CD4-positive, alpha-beta T cell (primary cell): ENCODE measurements at regions not wholly inside any gene's neighbourhood (a gene's known extent, or its start where the extent isn't known, plus 50 kb on each side); places are given as distances from the start of the nearest gene placed in this dataset.
"Not testable (repeated sequence)": the region's sequence is repeated elsewhere in the genome, so short reads cannot be mapped to it uniquely, and the experiment has no call there.

Experiments
- ATAC-seq: fragments of 200-7000 bp; cut with Tn5 transposase; one replicate; pipeline ENCODE4 v1.10.0; 2022; ENCODE audit warnings: mild to moderate bottlenecking; ENCODE audit not compliant: poor library complexity
- CTCF ChIA-PET: fragments of 350-600 bp; sonication (Branson Sonifier 250); formaldehyde crosslinking; loops from one replicate; lab custom pipeline; 2021; ENCODE audit warnings: antibody characterized with exemption, inconsistent platforms; lab: Charles Lee
- POLR2A ChIA-PET: fragments of 350-600 bp; sonication (Branson Sonifier 250); formaldehyde crosslinking; loops from one replicate; lab custom pipeline; 2021; ENCODE audit warnings: antibody characterized with exemption, inconsistent platforms; lab: Charles Lee
- DNase-seq, 14 experiments: peaks; one replicate each; pipeline ENCODE4 v3.0.0-alpha.2; 2013 to 2020; ENCODE audit warnings: mixed read lengths in 2 of 14
- H3K27ac ChIP-seq, 2 donors: one replicate each; pipeline versions ENCODE4 v1.5.1 to v1.7.0; 2013; ENCODE audit warnings: low read length in 2 of 2, low read depth in 1 of 2, mild to moderate bottlenecking in 1 of 2
- H3K27me3 ChIP-seq, 2 experiments: 1 replicate in 1 of 2; 2 replicates in 1 of 2; pipeline versions ENCODE4 v1.6.1 to v1.7.0; 2013; ENCODE audit warnings: low read length in 2 of 2, control low read depth in 1 of 2, mild to moderate bottlenecking in 1 of 2, moderate library complexity in 1 of 2; ENCODE audit not compliant: insufficient read depth in 2 of 2, control insufficient read depth in 1 of 2
- H3K36me3 ChIP-seq: one replicate; pipeline ENCODE4 v1.6.1; 2013; ENCODE audit warnings: low read length, control low read depth; ENCODE audit not compliant: insufficient read depth
- H3K4me1 ChIP-seq: one replicate; pipeline ENCODE4 v1.6.1; 2013; ENCODE audit warnings: low read length, control low read depth; ENCODE audit not compliant: insufficient read depth
- H3K4me3 ChIP-seq: one replicate; pipeline ENCODE4 v1.5.1; 2013; ENCODE audit warnings: mild to moderate bottlenecking, low read length, moderate library complexity
- H3K9me3 ChIP-seq, 2 experiments: 1 replicate in 1 of 2; 2 replicates in 1 of 2; pipeline versions ENCODE4 v1.6.1 to v1.7.0; 2013; ENCODE audit warnings: low read length in 2 of 2, mild to moderate bottlenecking in 2 of 2, control low read depth in 1 of 2, moderate library complexity in 1 of 2; ENCODE audit not compliant: control insufficient read depth in 1 of 2, insufficient read depth in 1 of 2
- H3K27ac Mint-ChIP-seq: one replicate; pipeline ENCODE4 v1.8.0; 2020; ENCODE audit warnings: mixed read lengths
- H3K27me3 Mint-ChIP-seq: one replicate; pipeline ENCODE4 v1.8.0; 2021; ENCODE audit warnings: mixed read lengths
- H3K36me3 Mint-ChIP-seq: one replicate; pipeline ENCODE4 v1.8.0; 2021; ENCODE audit warnings: low read depth, mixed read lengths
- H3K4me1 Mint-ChIP-seq: one replicate; pipeline ENCODE4 v1.8.0; 2021; ENCODE audit warnings: low read depth, mixed read lengths
- H3K4me3 Mint-ChIP-seq: one replicate; pipeline ENCODE4 v1.8.0; 2020; ENCODE audit warnings: mild to moderate bottlenecking, mixed read lengths
- H3K9me3 Mint-ChIP-seq: one replicate; pipeline ENCODE4 v1.8.0; 2020; ENCODE audit warnings: mixed read lengths
- intact Hi-C, 2 experiments: fragments of 100-400 bp; cut with DNase I in 1 of 2; cut with micrococcal nuclease in 1 of 2; formaldehyde crosslinking; loops; one replicate each; pipeline versions ENCODE4 v1.15.1 to v1.9.0; 2023 to 2025; cut with DNase I, micrococcal nuclease
- TF ChIP-seq, protein P1 (sequence below): fragments of 200-600 bp; IDR thresholded peaks from one replicate; pipeline ENCODE4 v1.8.0; 2022; ENCODE audit warnings: antibody characterized with exemption, mild to moderate bottlenecking

DNA sequence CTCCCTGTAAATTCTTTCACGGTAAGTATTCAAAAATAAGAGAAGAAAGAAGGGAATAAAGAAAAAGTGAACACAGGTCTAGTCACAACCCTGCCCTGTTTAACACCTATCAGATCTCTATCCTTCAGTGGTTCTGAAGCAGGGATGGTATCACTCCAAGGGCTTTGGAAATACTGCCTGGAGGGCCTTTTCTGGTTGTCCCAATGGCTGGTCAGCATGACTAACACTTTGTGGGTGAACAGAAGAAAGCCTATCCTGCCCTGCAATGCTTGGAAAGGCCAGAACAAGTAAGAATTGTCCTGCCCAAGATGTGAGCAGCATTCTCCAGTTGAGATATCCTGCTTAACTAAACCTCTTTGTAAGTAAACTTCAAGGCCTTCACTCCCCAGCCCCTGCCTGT lies 124.9 kb downstream of the TMEM167A start:
- Mint-ChIP-seq H3K27me3 (no peaks in the 10 kb centered on the region), H3K36me3 (no peaks in the 10 kb centered on the region), H3K4me1 (no peaks in the 10 kb centered on the region), H3K9me3 (peaks cover 9% of the 10 kb centered on the region), H3K4me3 (no peak overlapping the region), H3K27ac (no peak overlapping the region)
- DNase-seq (no peak), ATAC-seq (no peak)
- intact Hi-C loops = no loop called here
- Histone ChIP-seq H3K27me3 (no peaks in the 10 kb centered on the region), H3K27ac (no peak overlapping the region), H3K4me1 (no peaks in the 10 kb centered on the region), H3K4me3 (no peak overlapping the region), H3K9me3 (peaks cover 0 to 14% of the 10 kb centered on the region in 2 experiments), H3K36me3 (no peaks in the 10 kb centered on the region)
- ChIA-PET POLR2A (no interaction called here), CTCF (no interaction called here)
- TF ChIP-seq, protein P1, sequence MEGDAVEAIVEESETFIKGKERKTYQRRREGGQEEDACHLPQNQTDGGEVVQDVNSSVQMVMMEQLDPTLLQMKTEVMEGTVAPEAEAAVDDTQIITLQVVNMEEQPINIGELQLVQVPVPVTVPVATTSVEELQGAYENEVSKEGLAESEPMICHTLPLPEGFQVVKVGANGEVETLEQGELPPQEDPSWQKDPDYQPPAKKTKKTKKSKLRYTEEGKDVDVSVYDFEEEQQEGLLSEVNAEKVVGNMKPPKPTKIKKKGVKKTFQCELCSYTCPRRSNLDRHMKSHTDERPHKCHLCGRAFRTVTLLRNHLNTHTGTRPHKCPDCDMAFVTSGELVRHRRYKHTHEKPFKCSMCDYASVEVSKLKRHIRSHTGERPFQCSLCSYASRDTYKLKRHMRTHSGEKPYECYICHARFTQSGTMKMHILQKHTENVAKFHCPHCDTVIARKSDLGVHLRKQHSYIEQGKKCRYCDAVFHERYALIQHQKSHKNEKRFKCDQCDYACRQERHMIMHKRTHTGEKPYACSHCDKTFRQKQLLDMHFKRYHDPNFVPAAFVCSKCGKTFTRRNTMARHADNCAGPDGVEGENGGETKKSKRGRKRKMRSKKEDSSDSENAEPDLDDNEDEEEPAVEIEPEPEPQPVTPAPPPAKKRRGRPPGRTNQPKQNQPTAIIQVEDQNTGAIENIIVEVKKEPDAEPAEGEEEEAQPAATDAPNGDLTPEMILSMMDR = no peak

DNA sequence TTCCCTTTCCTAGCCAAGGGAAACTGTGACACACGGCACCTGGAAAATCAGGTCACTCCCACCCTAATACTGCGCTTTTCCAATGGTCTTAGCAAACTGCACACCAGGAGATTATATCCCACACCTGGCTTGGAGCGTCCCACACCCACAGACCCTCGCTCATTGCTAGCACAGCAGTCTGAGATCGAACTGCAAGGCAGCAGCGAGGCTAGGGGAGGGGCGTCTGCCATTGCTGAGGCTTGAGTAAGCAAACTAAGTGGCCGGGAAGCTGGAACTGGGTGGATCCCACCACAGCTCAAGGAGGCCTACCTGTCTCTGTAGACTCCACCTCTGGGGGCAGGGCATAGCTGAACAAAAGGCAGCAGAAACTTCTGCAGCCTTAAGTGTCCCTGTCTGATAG lies 132.9 kb downstream of the TMEM167A start:
- H3K4me1 Mint-ChIP-seq, CTCF ChIA-PET, H3K27ac ChIP-seq, DNase-seq, H3K4me1 ChIP-seq, H3K36me3 ChIP-seq, H3K9me3 Mint-ChIP-seq, H3K36me3 Mint-ChIP-seq, POLR2A ChIA-PET, H3K27me3 Mint-ChIP-seq, ATAC-seq, intact Hi-C loops, H3K27me3 ChIP-seq, H3K4me3 Mint-ChIP-seq, H3K4me3 ChIP-seq, H3K9me3 ChIP-seq, H3K27ac Mint-ChIP-seq: not testable (repeated sequence)

DNA sequence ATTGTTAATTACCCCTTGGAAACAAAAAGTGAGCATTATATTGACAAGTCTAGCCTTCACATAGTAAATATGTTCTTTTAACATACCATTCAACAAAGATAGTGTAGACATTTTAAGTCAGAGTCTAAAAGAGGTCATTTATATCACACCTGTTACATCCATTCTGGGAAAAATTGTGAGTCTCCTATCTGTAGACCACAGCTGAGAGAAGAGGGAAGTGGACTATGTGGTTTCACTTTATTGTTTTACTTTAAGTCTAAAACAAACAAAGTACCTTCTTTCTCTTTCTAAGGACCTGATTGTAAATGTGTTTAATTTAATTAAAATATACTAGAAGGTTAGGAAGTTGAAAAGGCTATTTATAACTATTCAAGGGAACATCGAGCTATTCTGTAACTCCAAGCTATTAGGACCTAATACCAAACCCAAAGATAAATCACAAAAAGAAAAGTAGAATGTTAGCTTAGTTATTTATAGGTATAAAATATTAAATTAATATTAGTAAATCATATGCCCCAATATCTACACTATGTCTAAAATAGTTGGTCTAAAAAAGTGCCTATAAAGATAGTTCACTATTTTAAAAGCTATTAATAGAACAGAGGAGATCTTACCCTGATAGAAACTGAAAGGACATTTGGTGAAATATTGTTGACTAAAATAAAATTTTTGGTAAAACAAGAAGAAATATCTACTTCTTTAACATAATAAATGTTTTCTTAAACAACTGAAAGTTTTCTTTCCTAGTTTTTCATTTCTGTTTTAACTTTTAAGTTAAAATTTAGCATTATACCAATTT lies 134.9 kb downstream of the TMEM167A start:
- H3K4me3 Mint-ChIP-seq = no peak overlapping the region
- H3K36me3 ChIP-seq = no peaks in the 10 kb centered on the region
- no peaks in the 10 kb centered on the region for H3K4me1 ChIP-seq
- H3K4me1 Mint-ChIP-seq = no peaks in the 10 kb centered on the region
- intact Hi-C loops = no loop called here
- no peaks in the 10 kb centered on the region for H3K9me3 Mint-ChIP-seq
- H3K27ac ChIP-seq = no peak overlapping the region
- DNase-seq = no peak
- H3K27me3 ChIP-seq = no peaks in the 10 kb centered on the region
- POLR2A ChIA-PET = no interaction called here
- CTCF ChIA-PET = no interaction called here
- H3K4me3 ChIP-seq = no peak overlapping the region
- ATAC-seq = no peak
- H3K27me3 Mint-ChIP-seq = no peaks in the 10 kb centered on the region
- H3K36me3 Mint-ChIP-seq = no peaks in the 10 kb centered on the region
- TF ChIP-seq, protein P1 = no peak
- H3K27ac Mint-ChIP-seq = no peak overlapping the region
- peaks cover 0 to 4% of the 10 kb centered on the region in 2 experiments for H3K9me3 ChIP-seq
